H9 (cell line): ENCODE measurements at regions not wholly inside any gene's neighbourhood (a gene's known extent, or its start where the extent isn't known, plus 50 kb on each side); places are given as distances from the start of the nearest gene placed in this dataset.

Source experiments
- DNase-seq: peaks from one replicate; pipeline ENCODE4 v3.0.0-alpha.2; 2017
- H2AFZ ChIP-seq: one replicate; pipeline ENCODE4 v1.6.1; 2013; ENCODE audit warnings: mild to moderate bottlenecking, low read length, control low read depth, moderate library complexity
- H2AK5ac ChIP-seq: 2 replicates; pipeline ENCODE4 v1.6.1; 2013; ENCODE audit warnings: low read length, control low read depth, mixed read lengths; ENCODE audit not compliant: insufficient read length
- H2BK120ac ChIP-seq: one replicate; pipeline ENCODE4 v1.6.1; 2013; ENCODE audit warnings: low read depth, mild to moderate bottlenecking, low read length, control low read depth, inconsistent platforms; ENCODE audit not compliant: poor library complexity, severe bottlenecking
- H2BK12ac ChIP-seq: 2 replicates; pipeline ENCODE4 v1.6.1; 2013; ENCODE audit warnings: low read length, control low read depth, mixed read lengths, low read depth; ENCODE audit not compliant: insufficient read length
- H2BK15ac ChIP-seq: 2 replicates; pipeline ENCODE4 v1.6.1; 2013; ENCODE audit warnings: low read depth, low read length, control low read depth
- H2BK20ac ChIP-seq: one replicate; pipeline ENCODE4 v1.6.1; 2013; ENCODE audit warnings: low read depth, mild to moderate bottlenecking, low read length, control low read depth, inconsistent platforms; ENCODE audit not compliant: poor library complexity, severe bottlenecking
- H2BK5ac ChIP-seq: 2 replicates; pipeline ENCODE4 v1.6.1; 2013; ENCODE audit warnings: low read length, control low read depth, mixed read lengths; ENCODE audit not compliant: insufficient read length
- H3K14ac ChIP-seq: 2 replicates; pipeline ENCODE4 v1.6.1; 2013; ENCODE audit warnings: low read length, control low read depth; ENCODE audit not compliant: insufficient read depth
- H3K18ac ChIP-seq: 2 replicates; pipeline ENCODE4 v1.6.1; 2013; ENCODE audit warnings: low read depth, mild to moderate bottlenecking, mixed read lengths, low read length, control low read depth; ENCODE audit not compliant: insufficient read length
- H3K23ac ChIP-seq: 2 replicates; pipeline ENCODE4 v1.6.1; 2013; ENCODE audit warnings: low read length, control low read depth, mixed read lengths, low read depth; ENCODE audit not compliant: insufficient read length
- H3K23me2 ChIP-seq: 2 replicates; pipeline ENCODE4 v1.6.1; 2013; ENCODE audit warnings: low read depth, mild to moderate bottlenecking, mixed read lengths, low read length, control low read depth; ENCODE audit not compliant: insufficient read length, poor library complexity, severe bottlenecking
- H3K27ac ChIP-seq: 2 replicates; pipeline ENCODE4 v1.5.1; 2013; ENCODE audit warnings: low read length, control low read depth, mixed read lengths, low read depth; ENCODE audit not compliant: insufficient read length
- H3K27me3 ChIP-seq: 2 replicates; pipeline ENCODE4 v1.6.1; 2013; ENCODE audit warnings: low read length, control low read depth, inconsistent platforms; ENCODE audit not compliant: insufficient read depth
- H3K4ac ChIP-seq: 2 replicates; pipeline ENCODE4 v1.6.1; 2013; ENCODE audit warnings: low read depth, mild to moderate bottlenecking, control low read depth, inconsistent platforms, low read length, moderate library complexity
- H3K4me1 ChIP-seq: 2 replicates; pipeline ENCODE4 v1.6.1; 2013; ENCODE audit warnings: low read length, control low read depth, inconsistent platforms; ENCODE audit not compliant: insufficient read depth
- H3K4me2 ChIP-seq: 2 replicates; pipeline ENCODE4 v1.6.1; 2013; ENCODE audit warnings: low read length, control low read depth, mixed read lengths; ENCODE audit not compliant: insufficient read length, insufficient read depth
- H3K56ac ChIP-seq: 2 replicates; pipeline ENCODE4 v1.6.1; 2013; ENCODE audit warnings: low read depth, mild to moderate bottlenecking, mixed read lengths, low read length, control low read depth; ENCODE audit not compliant: insufficient read length
- H3K79me1 ChIP-seq: 2 replicates; pipeline ENCODE4 v1.6.1; 2013; ENCODE audit warnings: low read depth, mild to moderate bottlenecking, moderate library complexity, low read length, control low read depth, inconsistent platforms; ENCODE audit not compliant: insufficient read depth, poor library complexity, severe bottlenecking
- H3K79me2 ChIP-seq: 2 replicates; pipeline ENCODE4 v1.6.1; 2013; ENCODE audit warnings: low read length, control low read depth, inconsistent platforms; ENCODE audit not compliant: insufficient read depth
- H3K9ac ChIP-seq: 2 replicates; pipeline ENCODE4 v1.6.1; 2013; ENCODE audit warnings: low read length, control low read depth, mixed read lengths; ENCODE audit not compliant: insufficient read length; ENCODE audit errors: extremely low read depth
- H3K9me3 ChIP-seq: one replicate; pipeline ENCODE4 v1.6.1; 2013; ENCODE audit warnings: low read depth, low read length, inconsistent platforms; ENCODE audit not compliant: control insufficient read depth
- H3T11ph ChIP-seq: one replicate; pipeline ENCODE4 v1.6.1; 2013; ENCODE audit warnings: mild to moderate bottlenecking, low read length, control low read depth, inconsistent platforms
- H4K20me1 ChIP-seq: one replicate; pipeline ENCODE4 v1.6.1; 2013; ENCODE audit not compliant: control insufficient read depth, insufficient read length, insufficient read depth
- H4K5ac ChIP-seq: 2 replicates; pipeline ENCODE4 v1.6.1; 2013; ENCODE audit warnings: low read depth, mild to moderate bottlenecking, mixed read lengths, low read length, control low read depth; ENCODE audit not compliant: insufficient read length
- H4K8ac ChIP-seq: replicated peaks from 2 replicates; pipeline ENCODE4 v1.6.1; 2013; ENCODE audit warnings: low read length, control low read depth, mixed read lengths, low read depth; ENCODE audit not compliant: insufficient read length
- H4K91ac ChIP-seq: 2 replicates; pipeline ENCODE4 v1.6.1; 2013; ENCODE audit warnings: low read depth, mild to moderate bottlenecking, moderate library complexity, mixed read lengths, low read length, control low read depth; ENCODE audit not compliant: insufficient read length
- H3K27ac Mint-ChIP-seq, 3 experiments: 2 replicates in 2 of 3; 3 replicates in 1 of 3; pipeline ENCODE4 v1.8.0; 2020 to 2021; ENCODE audit warnings: mixed read lengths in 3 of 3, mild to moderate bottlenecking in 1 of 3, moderate library complexity in 1 of 3
- H3K27me3 Mint-ChIP-seq: 2 replicates; pipeline ENCODE4 v1.8.0; 2021; ENCODE audit warnings: low read depth, mild to moderate bottlenecking, moderate library complexity, mixed read lengths
- H3K36me3 Mint-ChIP-seq, 3 experiments: 2 replicates in 2 of 3; 3 replicates in 1 of 3; pipeline ENCODE4 v1.8.0; 2020 to 2021; ENCODE audit warnings: low read depth in 3 of 3, mixed read lengths in 3 of 3; ENCODE audit not compliant: insufficient read depth in 1 of 3
- H3K4me1 Mint-ChIP-seq, 2 experiments: 2 replicates each; pipeline ENCODE4 v1.8.0; 2020; ENCODE audit warnings: mixed read lengths in 2 of 2
- H3K4me3 Mint-ChIP-seq, 2 experiments: 2 replicates in 1 of 2; 3 replicates in 1 of 2; pipeline ENCODE4 v1.8.0; 2020 to 2021; ENCODE audit warnings: mild to moderate bottlenecking in 2 of 2, mixed read lengths in 2 of 2, moderate library complexity in 1 of 2
- H3K9me3 Mint-ChIP-seq, 2 experiments: 2 replicates in 1 of 2; 3 replicates in 1 of 2; pipeline ENCODE4 v1.8.0; 2020; ENCODE audit warnings: mild to moderate bottlenecking in 2 of 2, mixed read lengths in 2 of 2, moderate library complexity in 1 of 2
- CTCF ChIP-seq: fragments of 200-600 bp; sonication (generic); conservative IDR thresholded peaks from 3 replicates; pipeline ENCODE4 v1.8.0; 2021; ENCODE audit warnings: antibody characterized with exemption, mild to moderate bottlenecking
- WGBS: extraction: QIAGEN DNeasy Blood & Tissue Kit; methylation state at CpG from one replicate; pipeline ENCODE4 v1.1.7; 2013; ENCODE audit warnings: missing lambda C conversion rate, low lambda C conversion rate, mixed read lengths; ENCODE audit not compliant: insufficient read length; ENCODE audit errors: extremely low coverage; 5-methylcytosine and 5-hydroxymethylcytosine counted together

GRCh38 chrX:42384956-42385355 is 393.0 kb downstream of the PPP1R2C start:
- Histone ChIP-seq H3K79me2 (no peaks in the 10 kb centered on the region), H2BK20ac (no peak overlapping the region), H2AFZ (no peak overlapping the region), H4K20me1 (no peaks in the 10 kb centered on the region), H4K5ac (no peak overlapping the region), H3K23me2 (no peaks in the 10 kb centered on the region), H3K23ac (no peak overlapping the region), H3K9me3 (no peaks in the 10 kb centered on the region), H2BK120ac (no peak overlapping the region), H2AK5ac (no peak overlapping the region), H4K91ac (no peak overlapping the region), H3T11ph (no peak overlapping the region), H3K14ac (no peak overlapping the region), H3K27ac (no peak overlapping the region), H3K4me1 (no peaks in the 10 kb centered on the region), H3K79me1 (no peaks in the 10 kb centered on the region), H2BK15ac (no peak overlapping the region), H3K18ac (no peak overlapping the region), H3K4me2 (no peak overlapping the region), H4K8ac (no peak overlapping the region), H3K9ac (no peak overlapping the region), H2BK12ac (no peak overlapping the region), H3K4ac (no peak overlapping the region), H2BK5ac (no peak overlapping the region), H3K56ac (no peak overlapping the region), H3K27me3 (no peaks in the 10 kb centered on the region)
- no peak for TF ChIP-seq CTCF
- WGBS, result no CpG with 5 or more reads among the region's 1 CpG
- H3K27me3 Mint-ChIP-seq, result no peaks in the 10 kb centered on the region
- H3K27ac Mint-ChIP-seq, result no peak overlapping the region
- H3K4me3 Mint-ChIP-seq, result no peak overlapping the region
- H3K9me3 Mint-ChIP-seq, result peaks cover 0 to 19% of the 10 kb centered on the region in 2 experiments; a peak in 4 of 5 replicates
- no peaks in the 10 kb centered on the region; a peak in 1 of 7 replicates for H3K36me3 Mint-ChIP-seq
- DNase-seq, result no peak
- H3K4me1 Mint-ChIP-seq, result no peaks in the 10 kb centered on the region; a peak in 1 of 4 replicates
